Astrocyte (in vitro differentiated cells and primary cell): ENCODE measurements at regions not wholly inside any gene's neighbourhood (a gene's known extent, or its start where the extent isn't known, plus 50 kb on each side); places are given as distances from the start of the nearest gene placed in this dataset.

Experiments used
- CTCF ChIP-seq: IDR thresholded peaks from 2 replicates; pipeline ENCODE4 v1.5.1; 2011; ENCODE audit warnings: low read depth, mild to moderate bottlenecking, inconsistent platforms, low read length, moderate library complexity; ENCODE audit not compliant: insufficient read depth
- EZH2 ChIP-seq: IDR thresholded peaks from 2 replicates; pipeline ENCODE4 v1.6.1; 2012; ENCODE audit warnings: mild to moderate bottlenecking, low read length, inconsistent platforms; ENCODE audit not compliant: insufficient read depth

GRCh38 chrY:19351616-19352015, 392.9 kb downstream of the KDM5D start:
- TF ChIP-seq CTCF (no peak), EZH2 (no peak)
